Neuronal stem cell (in vitro differentiated cells): ENCODE measurements at regions not wholly inside any gene's neighbourhood (a gene's known extent, or its start where the extent isn't known, plus 50 kb on each side); places are given as distances from the start of the nearest gene placed in this dataset.

Experiments used
- DNase-seq: peaks from one replicate; pipeline ENCODE4 v3.0.0-alpha.2; 2013; ENCODE audit warnings: low spot score
- H2AFZ ChIP-seq: one replicate; pipeline ENCODE4 v1.6.1; 2013; ENCODE audit warnings: mild to moderate bottlenecking, low read length, inconsistent platforms
- H2AK5ac ChIP-seq: 2 replicates; pipeline ENCODE4 v1.6.1; 2013; ENCODE audit warnings: low read depth, mild to moderate bottlenecking, inconsistent platforms, low read length, moderate library complexity, mixed read lengths
- H2BK120ac ChIP-seq: 2 replicates; pipeline ENCODE4 v1.6.1; 2013; ENCODE audit warnings: low read depth, mild to moderate bottlenecking, inconsistent platforms, low read length, moderate library complexity, mixed read lengths
- H2BK12ac ChIP-seq: one replicate; pipeline ENCODE4 v1.6.1; 2013; ENCODE audit warnings: low read length, inconsistent platforms
- H2BK15ac ChIP-seq: 2 replicates; pipeline ENCODE4 v1.6.1; 2013; ENCODE audit warnings: mild to moderate bottlenecking, low read length, inconsistent platforms, mixed read lengths
- H2BK5ac ChIP-seq: one replicate; pipeline ENCODE4 v1.6.1; 2013; ENCODE audit warnings: inconsistent platforms, mild to moderate bottlenecking, low read length, moderate library complexity
- H3K14ac ChIP-seq: one replicate; pipeline ENCODE4 v1.6.1; 2013; ENCODE audit warnings: low read length, inconsistent platforms
- H3K18ac ChIP-seq: 2 replicates; pipeline ENCODE4 v1.6.1; 2013; ENCODE audit warnings: low read length, inconsistent platforms
- H3K23ac ChIP-seq: 2 replicates; pipeline ENCODE4 v1.6.1; 2013; ENCODE audit warnings: low read depth, mild to moderate bottlenecking, mixed read lengths, low read length, inconsistent platforms; ENCODE audit not compliant: poor library complexity
- H3K27ac ChIP-seq: replicated peaks from 3 replicates; pipeline ENCODE4 v1.5.1; 2013; ENCODE audit warnings: low read length, inconsistent platforms
- H3K27me3 ChIP-seq, 3 experiments: 2 replicates each; pipeline ENCODE4 v1.6.1; 2013; ENCODE audit warnings: low read length in 3 of 3, mild to moderate bottlenecking in 2 of 3, inconsistent platforms in 1 of 3, low read depth in 1 of 3, mixed read lengths in 1 of 3, moderate library complexity in 1 of 3; ENCODE audit not compliant: control insufficient read depth in 3 of 3, insufficient read depth in 3 of 3
- H3K36me3 ChIP-seq, 2 donors: replicated peaks in 1 of 2; 2 replicates each; pipeline ENCODE4 v1.6.1; 2013; ENCODE audit warnings: low read length in 2 of 2; ENCODE audit not compliant: control insufficient read depth in 2 of 2, insufficient read depth in 2 of 2
- H3K4ac ChIP-seq: 2 replicates; pipeline ENCODE4 v1.6.1; 2013; ENCODE audit warnings: inconsistent platforms, mild to moderate bottlenecking, low read length, moderate library complexity
- H3K4me1 ChIP-seq, 2 donors: 1 replicate in 1 of 2; 2 replicates in 1 of 2; pipeline ENCODE4 v1.6.1; 2013; ENCODE audit warnings: low read length in 2 of 2, low read depth in 1 of 2; ENCODE audit not compliant: control insufficient read depth in 2 of 2, insufficient read depth in 1 of 2
- H3K4me2 ChIP-seq: one replicate; pipeline ENCODE4 v1.6.1; 2013; ENCODE audit warnings: mild to moderate bottlenecking, low read length, inconsistent platforms; ENCODE audit not compliant: insufficient read depth, poor library complexity, severe bottlenecking
- H3K4me3 ChIP-seq, 2 donors: 2 replicates each; pipeline ENCODE4 v1.5.1; 2013; ENCODE audit warnings: low read length in 2 of 2, mild to moderate bottlenecking in 2 of 2, inconsistent platforms in 1 of 2, moderate library complexity in 1 of 2
- H3K79me1 ChIP-seq: one replicate; pipeline ENCODE4 v1.6.1; 2013; ENCODE audit warnings: low read depth, mild to moderate bottlenecking, inconsistent platforms, low read length, moderate library complexity
- H3K9ac ChIP-seq: one replicate; pipeline ENCODE4 v1.6.1; 2013; ENCODE audit warnings: mild to moderate bottlenecking, low read depth, low read length, inconsistent platforms; ENCODE audit not compliant: poor library complexity
- H3K9me3 ChIP-seq, 2 donors: replicated peaks in 1 of 2; 2 replicates each; pipeline versions ENCODE3 to v1.6.1; 2013; ENCODE audit warnings: low read length in 2 of 2, mild to moderate bottlenecking in 2 of 2, inconsistent platforms in 1 of 2, low read depth in 1 of 2, mixed read lengths in 1 of 2, moderate library complexity in 1 of 2; ENCODE audit not compliant: control insufficient read depth in 2 of 2, insufficient read depth in 1 of 2
- H4K8ac ChIP-seq: one replicate; pipeline ENCODE4 v1.6.1; 2013; ENCODE audit warnings: low read depth, mild to moderate bottlenecking, inconsistent platforms, low read length, moderate library complexity
- H4K91ac ChIP-seq: one replicate; pipeline ENCODE4 v1.6.1; 2013; ENCODE audit warnings: low read length, low read depth, mild to moderate bottlenecking, inconsistent platforms; ENCODE audit not compliant: poor library complexity
- WGBS, 2 donors: extraction: QIAGEN DNeasy Blood & Tissue Kit; methylation state at CpG; one replicate each; pipeline ENCODE4 v1.1.7; 2013; ENCODE audit warnings: missing lambda C conversion rate in 2 of 2, mixed read lengths in 1 of 2; ENCODE audit not compliant: insufficient read length in 2 of 2, insufficient replicate concordance in 1 of 2; ENCODE audit errors: extremely low coverage in 2 of 2; 5-methylcytosine and 5-hydroxymethylcytosine counted together

DNA sequence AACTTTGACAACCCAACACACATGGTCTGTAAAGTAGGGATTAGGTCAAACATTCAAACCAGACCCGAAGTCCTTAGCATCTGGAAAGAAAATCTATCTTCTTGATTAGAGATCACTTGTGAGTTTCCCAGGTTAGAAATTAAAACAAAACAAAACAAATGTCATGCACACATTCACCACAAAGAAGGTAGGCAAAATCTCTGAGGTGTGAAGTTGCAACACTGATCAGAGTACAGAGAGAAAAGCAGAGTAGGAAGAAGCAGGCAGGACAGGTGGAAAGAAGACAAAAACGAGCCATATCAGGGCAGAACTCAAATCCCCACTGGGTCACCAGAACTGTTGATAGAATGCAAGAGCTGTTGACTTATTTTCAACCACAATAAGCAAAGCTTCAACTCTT is 102.8 kb upstream of the THSD7A start:
- no peaks in the 10 kb centered on the region for H3K9me3 ChIP-seq
- no peak overlapping the region for H3K9ac ChIP-seq
- no peak for DNase-seq
- WGBS, 2 donors = no CpG with 5 or more reads among the region's 2 CpGs
- no peak overlapping the region for H3K23ac ChIP-seq
- no peak overlapping the region for H2BK5ac ChIP-seq
- H3K27me3 ChIP-seq = no peaks in the 10 kb centered on the region
- H3K27ac ChIP-seq = no peak overlapping the region
- H3K36me3 ChIP-seq = no peaks in the 10 kb centered on the region
- H2BK120ac ChIP-seq = no peak overlapping the region
- H2BK12ac ChIP-seq = no peak overlapping the region
- H3K4me2 ChIP-seq = no peak overlapping the region
- H4K91ac ChIP-seq = no peak overlapping the region
- H3K79me1 ChIP-seq = no peaks in the 10 kb centered on the region
- no peak overlapping the region for H4K8ac ChIP-seq
- no peak overlapping the region for H3K4me3 ChIP-seq
- no peak overlapping the region for H2AK5ac ChIP-seq
- no peak overlapping the region for H2BK15ac ChIP-seq
- no peak overlapping the region for H3K14ac ChIP-seq
- no peak overlapping the region for H3K18ac ChIP-seq
- H2AFZ ChIP-seq = no peak overlapping the region
- H3K4ac ChIP-seq = no peak overlapping the region
- no peaks in the 10 kb centered on the region for H3K4me1 ChIP-seq

GRCh38 chr7:11935905-11936304 is 103.9 kb upstream of the THSD7A start:
- Histone ChIP-seq H3K18ac (no peak overlapping the region), H3K4me3 (no peak overlapping the region), H4K91ac (no peak overlapping the region), H2BK5ac (no peak overlapping the region), H3K79me1 (no peaks in the 10 kb centered on the region), H3K27me3 (no peaks in the 10 kb centered on the region), H3K27ac (no peak overlapping the region), H3K4me1 (no peaks in the 10 kb centered on the region), H3K4me2 (no peak overlapping the region), H4K8ac (no peak overlapping the region), H2AK5ac (no peak overlapping the region), H2AFZ (no peak overlapping the region), H2BK15ac (no peak overlapping the region), H3K9ac (no peak overlapping the region), H3K36me3 (no peaks in the 10 kb centered on the region), H2BK12ac (no peak overlapping the region), H2BK120ac (no peak overlapping the region), H3K4ac (no peak overlapping the region), H3K23ac (no peak overlapping the region), H3K14ac (no peak overlapping the region), H3K9me3 (no peaks in the 10 kb centered on the region)
- no peak for DNase-seq

DNA sequence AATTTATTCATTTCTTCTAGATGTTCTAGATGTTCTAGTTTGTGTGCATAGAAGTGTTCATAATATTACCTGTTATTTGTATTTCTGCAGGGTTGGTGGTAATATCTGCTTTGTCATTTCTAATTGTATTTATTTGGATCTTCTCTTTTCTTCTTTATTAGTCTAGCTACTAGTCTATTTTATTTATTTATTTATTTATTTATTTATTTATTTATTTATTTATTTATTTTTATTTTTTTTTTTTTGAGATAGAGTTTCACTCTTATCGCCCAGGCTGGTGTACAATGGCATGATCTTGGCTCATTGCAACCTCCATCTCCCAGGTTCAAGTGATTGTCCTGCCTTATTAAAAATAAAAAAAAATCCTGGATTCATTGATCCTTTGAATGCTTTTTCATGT is 114.8 kb upstream of the THSD7A start:
- Histone ChIP-seq H3K27ac (no peak overlapping the region), H2AK5ac (no peak overlapping the region), H3K9me3 (no peaks in the 10 kb centered on the region), H4K8ac (no peak overlapping the region), H2BK5ac (no peak overlapping the region), H3K23ac (no peak overlapping the region), H4K91ac (no peak overlapping the region), H2AFZ (no peak overlapping the region), H3K4ac (no peak overlapping the region), H3K4me3 (no peak overlapping the region), H2BK12ac (no peak overlapping the region), H3K18ac (no peak overlapping the region), H3K14ac (no peak overlapping the region), H2BK120ac (no peak overlapping the region), H3K79me1 (no peaks in the 10 kb centered on the region), H3K4me2 (no peak overlapping the region), H3K9ac (no peak overlapping the region), H3K4me1 (no peaks in the 10 kb centered on the region), H2BK15ac (no peak overlapping the region), H3K36me3 (no peaks in the 10 kb centered on the region), H3K27me3 (no peaks in the 10 kb centered on the region)
- DNase-seq = no peak
- WGBS, 2 donors = no CpG with 5 or more reads among the region's 1 CpG

DNA sequence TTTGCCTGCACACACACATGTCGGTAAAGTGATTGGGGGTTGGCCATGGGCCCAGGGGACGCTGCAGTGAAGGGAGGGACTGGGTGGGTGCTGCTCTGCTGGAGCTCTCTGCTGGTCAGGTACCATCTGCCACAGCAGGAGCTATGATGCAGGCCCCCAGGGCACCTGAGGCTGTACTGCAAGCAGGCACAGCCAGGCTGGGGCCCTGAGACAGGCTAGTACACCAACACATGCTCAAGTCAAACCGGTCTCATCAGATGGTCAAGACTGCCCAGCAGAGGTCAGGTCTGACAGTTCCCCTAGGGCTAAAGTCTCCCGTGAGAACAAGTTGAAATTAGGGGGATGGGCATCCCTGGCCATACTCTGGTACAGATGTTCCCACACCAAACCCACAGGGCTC is 118.3 kb upstream of the THSD7A start:
- Histone ChIP-seq H3K4me2 (no peak overlapping the region), H4K91ac (no peak overlapping the region), H3K18ac (peak overlapping the region; percentile 76), H3K79me1 (no peaks in the 10 kb centered on the region), H4K8ac (peak overlapping the region; percentile 43), H3K27me3 (no peaks in the 10 kb centered on the region), H3K14ac (peak overlapping the region; percentile 38), H2BK120ac (no peak overlapping the region), H2AFZ (no peak overlapping the region), H3K27ac (no peak overlapping the region), H2BK5ac (no peak overlapping the region), H3K4me3 (no peak overlapping the region), H3K36me3 (no peaks in the 10 kb centered on the region), H2BK15ac (no peak overlapping the region), H3K9me3 (no peaks in the 10 kb centered on the region), H3K4me1 (no peaks in the 10 kb centered on the region), H2AK5ac (peak overlapping the region; percentile 45), H2BK12ac (no peak overlapping the region), H3K9ac (no peak overlapping the region), H3K4ac (no peak overlapping the region), H3K23ac (no peak overlapping the region)
- no CpG with 5 or more reads among the region's 4 CpGs for whole genome bisulfite sequencing, 2 donors
- DNase-seq = no peak
